GM12878 (cell line): ENCODE measurements at regions not wholly inside any gene's neighbourhood (a gene's known extent, or its start where the extent isn't known, plus 50 kb on each side); places are given as distances from the start of the nearest gene placed in this dataset.

ENCODE experiments used
- ATAC-seq: fragments of 200-7000 bp; cut with Tn5 transposase; 3 replicates; pipeline ENCODE4 v1.9.1; 2020; ENCODE audit warnings: mild to moderate bottlenecking, moderate library complexity
- BruUV-seq: library from RNA; stranded (reverse); fragments of 400-500 nt; replicated peaks from 2 replicates; lab custom pipeline; 2021; lab: Mats Ljungman, UMichigan
- CTCF ChIA-PET: fragments of 300-600 bp; sonication (Branson Sonifier 250); formaldehyde crosslinking; extraction: SDS; loops from one replicate; lab custom pipeline; 2021; ENCODE audit warnings: inconsistent platforms; lab: Yijun Ruan, JAX
- POLR2A ChIA-PET: fragments of 350-600 bp; formaldehyde crosslinking; extraction: SDS; loops from one replicate; lab custom pipeline; 2021; ENCODE audit warnings: inconsistent platforms; lab: Charles Lee
- RAD21 ChIA-PET: fragments of 300-600 bp; sonication (Branson Sonifier 250); formaldehyde crosslinking; loops from one replicate; lab custom pipeline; 2023; ENCODE audit warnings: antibody characterized with exemption; ENCODE audit not compliant: unreplicated experiment; lab: Charles Lee
- SMC1A ChIA-PET: fragments of 300-600 bp; sonication (Branson Sonifier 250); formaldehyde crosslinking; loops from one replicate; lab custom pipeline; 2023; ENCODE audit not compliant: unreplicated experiment, uncharacterized antibody; lab: Charles Lee
- DNase-seq: peaks from one replicate; pipeline ENCODE4 v3.0.0-alpha.2; 2011; ENCODE audit warnings: low read depth, low spot score
- FAIRE-seq: peaks from 3 replicates; lab custom pipeline; 2011; peaks lifted over from hg19 to GRCh38; lab: Jason Lieb, UNC
- H2AFZ ChIP-seq: 2 replicates; pipeline ENCODE4 v1.6.0; 2011; ENCODE audit warnings: low read depth, low read length, control low read depth; ENCODE audit not compliant: control insufficient read depth
- H3K27ac ChIP-seq: 2 replicates; pipeline ENCODE4 v1.5.1; 2011; ENCODE audit warnings: control low read depth; ENCODE audit not compliant: control insufficient read depth, insufficient read depth
- H3K27me3 ChIP-seq, 2 experiments: replicated peaks in 1 of 2; 2 replicates each; pipeline versions ENCODE4 v1.6.0 to v1.6.1; 2011; ENCODE audit warnings: low read length in 1 of 2; ENCODE audit not compliant: control insufficient read depth in 2 of 2, insufficient read depth in 2 of 2
- H3K36me3 ChIP-seq, 2 experiments: 2 replicates each; pipeline ENCODE4 v1.5.1; 2011; ENCODE audit warnings: low read length in 1 of 2; ENCODE audit not compliant: control insufficient read depth in 2 of 2, insufficient read depth in 2 of 2
- H3K4me1 ChIP-seq: 2 replicates; pipeline ENCODE4 v1.6.1; 2011; ENCODE audit warnings: mild to moderate bottlenecking, low read length, moderate library complexity, mixed read lengths; ENCODE audit not compliant: control insufficient read depth, insufficient read depth
- H3K4me2 ChIP-seq: 2 replicates; pipeline ENCODE4 v1.6.0; 2011; ENCODE audit warnings: control low read depth; ENCODE audit not compliant: control insufficient read depth, insufficient read depth
- H3K4me3 ChIP-seq: fragments of 200-600 bp; sonication (generic); 2 replicates; pipeline ENCODE4 v1.5.1; 2016
- H3K79me2 ChIP-seq: 2 replicates; pipeline ENCODE4 v1.6.0; 2011; ENCODE audit warnings: low read length; ENCODE audit not compliant: control insufficient read depth, insufficient read depth
- H3K9ac ChIP-seq: 2 replicates; pipeline ENCODE4 v1.8.0; 2011; ENCODE audit warnings: low read length, control low read depth, mixed read lengths; ENCODE audit not compliant: control insufficient read depth, insufficient read depth
- H3K9me3 ChIP-seq: replicated peaks from 3 replicates; pipeline ENCODE4 v1.5.1; 2011; ENCODE audit warnings: mild to moderate bottlenecking, low read length; ENCODE audit not compliant: control insufficient read depth, insufficient read depth
- H4K20me1 ChIP-seq: 2 replicates; pipeline ENCODE4 v1.6.0; 2011; ENCODE audit not compliant: control insufficient read depth, insufficient read depth
- BMI1 ChIP-seq: fragments of 450-650 bp; IDR thresholded peaks from 2 replicates; pipeline ENCODE4 v1.6.1; 2016; ENCODE audit warnings: mild to moderate bottlenecking, moderate library complexity, borderline replicate concordance
- CEBPZ ChIP-seq: fragments of 150-350 bp; IDR thresholded peaks from 2 replicates; pipeline ENCODE4 v1.6.1; 2016; ENCODE audit warnings: low read depth, low read length
- GABPA ChIP-seq: IDR thresholded peaks from 2 replicates; pipeline ENCODE4 v1.6.1; 2014; ENCODE audit warnings: antibody characterized with exemption, low read depth, mild to moderate bottlenecking, inconsistent platforms
- NRF1 ChIP-seq: conservative IDR thresholded peaks from 2 replicates; pipeline ENCODE4 v1.6.1; 2011; ENCODE audit warnings: mild to moderate bottlenecking, low read depth, low read length, improper control_type of control experiment
- PML ChIP-seq: IDR thresholded peaks from 2 replicates; pipeline ENCODE4 v1.6.1; 2012; ENCODE audit warnings: low read length, inconsistent platforms
- SIX5 ChIP-seq: IDR thresholded peaks from 2 replicates; pipeline ENCODE4 v1.6.1; 2011; ENCODE audit warnings: mild to moderate bottlenecking, low read depth, low read length, moderate library complexity; ENCODE audit not compliant: severe bottlenecking
- ZNF687 ChIP-seq: fragments of 450-650 bp; IDR thresholded peaks from 2 replicates; pipeline ENCODE4 v1.6.1; 2017; ENCODE audit warnings: mild to moderate bottlenecking, moderate library complexity
- WGBS: methylation state at CpG from one replicate; pipeline ENCODE4 v1.1.6; 2016; ENCODE audit warnings: low lambda C conversion rate; ENCODE audit not compliant: insufficient replicate concordance, insufficient coverage; ENCODE audit errors: missing lambda C conversion rate; 5-methylcytosine and 5-hydroxymethylcytosine counted together
- in situ Hi-C: fragments of 300-500 bp; cut with MboI; formaldehyde crosslinking; loops from 9 replicates; pipeline ENCODE4 v1.14.3; 2018; ENCODE audit warnings: mixed read lengths
- intact Hi-C: fragments of 100-400 bp; cut with micrococcal nuclease; formaldehyde crosslinking; loops from one replicate; pipeline ENCODE4 v1.14.2; 2022; ENCODE audit not compliant: unreplicated experiment

DNA sequence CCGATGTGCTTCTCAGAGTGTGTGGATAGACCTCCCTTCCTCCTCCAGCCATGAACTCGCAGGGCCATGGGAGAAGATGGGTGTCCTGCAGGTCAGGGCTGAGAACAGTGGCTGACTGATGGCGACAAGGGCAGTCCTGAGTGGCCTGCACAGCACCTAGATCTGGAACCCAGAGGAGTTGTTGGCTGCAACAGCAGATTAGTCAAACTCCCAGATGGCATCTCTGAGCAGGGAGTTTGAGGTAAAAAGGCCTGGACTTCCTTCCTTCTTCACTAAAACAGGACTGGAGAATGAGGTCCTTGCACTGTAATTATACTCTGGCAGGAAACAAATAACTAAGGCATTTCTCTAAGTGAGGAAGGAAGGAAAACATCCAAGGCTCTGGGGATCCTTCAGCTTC lies 160.8 kb downstream of the MYCN start (continued):
- TF ChIP-seq ZNF687 (no peak), GABPA (no peak)

DNA sequence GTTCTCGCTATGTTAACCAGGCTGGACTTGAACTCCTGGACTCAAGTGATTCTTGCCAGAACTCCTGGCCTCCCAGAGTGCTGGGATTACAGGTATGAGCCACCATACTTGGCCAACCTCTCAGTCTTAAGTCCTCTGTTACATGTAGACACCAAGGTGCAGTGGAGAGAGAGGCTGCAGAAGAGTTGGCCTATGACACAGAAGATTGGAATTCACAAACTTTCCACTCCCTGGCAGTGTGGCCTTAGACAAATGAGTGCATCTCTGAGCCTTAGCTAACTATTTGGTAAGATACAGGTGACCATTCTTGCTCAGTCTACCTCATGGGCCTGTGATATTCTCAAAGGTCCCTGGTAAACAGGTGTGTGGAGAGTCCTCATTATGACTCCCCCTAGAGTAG lies 159.7 kb downstream of the MYCN start:
- Histone ChIP-seq H3K9ac (no peak overlapping the region), H3K4me1 (no peaks in the 10 kb centered on the region), H3K9me3 (no peaks in the 10 kb centered on the region)
- POLR2A ChIA-PET = no interaction called here
- WGBS = 0% methylated on average over 1 of the region's 1 CpG
- DNase-seq = no peak
- no peak for TF ChIP-seq CEBPZ
- TF ChIP-seq NRF1 = no peak
- TF ChIP-seq BMI1 = no peak
- TF ChIP-seq PML = no peak
- TF ChIP-seq SIX5 = no peak
- TF ChIP-seq, all 136 proteins: peak for 0
- no peaks in the 10 kb centered on the region; a peak in 1 of 4 replicates for H3K27me3 ChIP-seq
- H2AFZ ChIP-seq = no peak overlapping the region
- ATAC-seq (no peak), FAIRE-seq (no peak)
- ChIA-PET RAD21 (no interaction called here), CTCF (no interaction called here), SMC1A (no interaction called here)
- no peaks in the 10 kb centered on the region for H3K36me3 ChIP-seq
- H3K4me2 ChIP-seq = no peak overlapping the region
- intact Hi-C loops = no loop called here
- H3K79me2 ChIP-seq = no peaks in the 10 kb centered on the region
- H3K4me3 ChIP-seq = no peak overlapping the region
- no TSS peak for BruUV-seq
- H4K20me1 ChIP-seq = no peaks in the 10 kb centered on the region
- no peak overlapping the region for H3K27ac ChIP-seq
- in situ Hi-C loops = no loop called here
